ENCODE measurements at regions not wholly inside any gene's neighbourhood (a gene's known extent, or its start where the extent isn't known, plus 50 kb on each side); places are given as distances from the start of the nearest gene placed in this dataset.

DNA sequence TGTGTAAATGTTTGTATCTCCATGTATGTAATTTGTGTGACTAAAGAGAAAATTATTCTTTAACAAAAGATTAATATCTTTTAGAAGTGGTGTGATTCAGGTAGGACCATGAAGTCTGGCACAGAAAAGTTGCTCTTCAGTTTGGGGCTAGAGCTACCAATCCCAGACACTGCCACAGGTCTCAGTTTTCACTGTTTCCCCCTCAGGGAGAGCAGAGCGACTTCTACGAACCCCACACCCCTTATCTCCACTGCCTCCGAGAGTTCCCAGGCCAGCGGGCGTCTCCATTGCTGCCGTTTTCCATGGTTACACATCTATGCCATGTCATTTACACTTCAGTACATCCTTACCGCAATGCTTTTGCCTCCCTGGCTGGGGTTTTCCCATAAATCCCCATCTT is 93.0 kb upstream of the SMYD2 start:
- POLR2A ChIA-PET, result no interaction called here
- CTCF ChIA-PET, result interaction anchor here (1.3 kb wide), 1 partner anchor 9 kb away, joined by 3 read pairs; no protein-coding TSS in a partner anchor
- no peak for DNase-seq (ENCODE audit: extremely low spot score)
- TF ChIP-seq FOXM1 (IDR thresholded peaks at IDR 0.05; ENCODE audit: borderline replicate concordance) (no peak), PKNOX1 (IDR thresholded peaks at IDR 0.05) (no peak), HDGF (IDR thresholded peaks at IDR 0.05; ENCODE audit: borderline replicate concordance) (no peak), ELF4 (IDR thresholded peaks at IDR 0.05) (no peak), SUZ12 (IDR thresholded peaks at IDR 0.05) (no peak), NFRKB (IDR thresholded peaks at IDR 0.05) (no peak), L3MBTL2 (conservative IDR thresholded peaks at IDR 0.05) (no peak)

DNA sequence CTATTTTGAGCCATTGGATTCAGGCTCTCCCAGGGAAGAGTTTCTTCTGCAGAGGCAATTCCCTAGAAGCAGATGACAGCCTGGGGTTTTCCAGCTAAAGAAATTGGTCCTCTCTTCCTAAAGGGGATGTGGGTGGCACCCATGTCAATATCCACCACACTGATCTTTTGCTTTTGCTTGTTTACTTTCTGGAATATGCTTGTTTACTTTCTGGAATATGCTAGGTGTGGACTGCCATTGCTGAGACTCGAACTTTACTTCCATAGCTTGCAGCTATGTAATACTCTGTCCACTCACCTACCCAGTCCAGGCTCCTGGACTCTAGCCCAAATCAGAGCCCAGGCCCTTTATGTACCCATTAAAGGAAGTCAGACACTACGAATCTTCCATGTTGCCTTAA is 92.1 kb upstream of the SMYD2 start:
- ChIA-PET POLR2A (no interaction called here), CTCF (interaction anchor here (0.5 kb wide), 1 partner anchor 719 kb away, joined by 4 read pairs; no protein-coding TSS in a partner anchor)
- DNase-seq (ENCODE audit: extremely low spot score), result no peak
- TF ChIP-seq NFRKB (IDR thresholded peaks at IDR 0.05), result no peak
- TF ChIP-seq LEF1 (IDR thresholded peaks at IDR 0.05; ENCODE audit: borderline replicate concordance), result no peak
- no peak for TF ChIP-seq ZNF384 (IDR thresholded peaks at IDR 0.05)
- TF ChIP-seq ELF4 (IDR thresholded peaks at IDR 0.05), result no peak
- TF ChIP-seq CTBP1 (IDR thresholded peaks at IDR 0.05; ENCODE audit: borderline replicate concordance), result no peak
- no peak for TF ChIP-seq TARDBP (IDR thresholded peaks at IDR 0.05)
- TF ChIP-seq SP1 (IDR thresholded peaks at IDR 0.05), result no peak
- no peak for TF ChIP-seq L3MBTL2 (conservative IDR thresholded peaks at IDR 0.05)
- TF ChIP-seq HDGF (IDR thresholded peaks at IDR 0.05; ENCODE audit: borderline replicate concordance), result no peak
- TF ChIP-seq SUZ12 (IDR thresholded peaks at IDR 0.05), result no peak
- TF ChIP-seq FOXA1 (IDR thresholded peaks at IDR 0.05), result no peak
- no peak for TF ChIP-seq FOXK2 (IDR thresholded peaks at IDR 0.05)
- TF ChIP-seq BHLHE40 (IDR thresholded peaks at IDR 0.05; ENCODE audit: borderline replicate concordance), result no peak
- no peak for TF ChIP-seq ARNT (IDR thresholded peaks at IDR 0.05)
- TF ChIP-seq FOXM1 (IDR thresholded peaks at IDR 0.05; ENCODE audit: borderline replicate concordance), result no peak
- no peak for TF ChIP-seq PKNOX1 (IDR thresholded peaks at IDR 0.05)

GRCh38 chr1:214192825-214193643 is 87.9 kb upstream of the SMYD2 start:
- no peak for DNase-seq (ENCODE audit: extremely low spot score)
- TF ChIP-seq ZNF384 (IDR thresholded peaks at IDR 0.05) (no peak), L3MBTL2 (conservative IDR thresholded peaks at IDR 0.05) (no peak), ELF4 (IDR thresholded peaks at IDR 0.05) (no peak), CTBP1 (IDR thresholded peaks at IDR 0.05; ENCODE audit: borderline replicate concordance) (no peak), SUZ12 (IDR thresholded peaks at IDR 0.05) (no peak), SP1 (IDR thresholded peaks at IDR 0.05) (no peak), NFRKB (IDR thresholded peaks at IDR 0.05) (no peak), LEF1 (IDR thresholded peaks at IDR 0.05; ENCODE audit: borderline replicate concordance) (no peak), FOXM1 (IDR thresholded peaks at IDR 0.05; ENCODE audit: borderline replicate concordance) (no peak), ARNT (IDR thresholded peaks at IDR 0.05) (no peak), FOXA1 (IDR thresholded peaks at IDR 0.05) (no peak), FOXK2 (IDR thresholded peaks at IDR 0.05) (no peak), PKNOX1 (IDR thresholded peaks at IDR 0.05) (no peak), TARDBP (IDR thresholded peaks at IDR 0.05) (no peak), BHLHE40 (IDR thresholded peaks at IDR 0.05; ENCODE audit: borderline replicate concordance) (no peak), HDGF (IDR thresholded peaks at IDR 0.05; ENCODE audit: borderline replicate concordance) (no peak)
- ChIA-PET CTCF (no interaction called here), POLR2A (no interaction called here)

DNA sequence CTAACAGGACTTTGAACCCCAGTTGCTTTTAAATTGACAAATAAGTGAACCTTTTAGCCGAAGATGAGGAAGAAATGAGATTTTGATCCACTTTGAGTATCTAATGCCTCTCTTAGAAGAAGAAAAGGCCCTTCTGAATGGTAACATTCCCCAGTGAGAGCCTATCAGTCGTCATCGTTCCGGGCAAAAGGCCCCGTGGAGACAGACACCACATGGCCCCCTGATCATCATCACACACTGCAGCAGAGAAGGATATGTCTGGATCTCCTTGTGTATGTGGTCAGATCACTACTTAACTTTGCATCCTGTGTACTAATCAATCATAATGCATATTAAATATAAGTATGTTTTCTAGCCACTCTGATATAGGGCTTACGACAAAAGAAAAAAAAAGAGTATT is 87.3 kb upstream of the SMYD2 start:
- no peak for DNase-seq (ENCODE audit: extremely low spot score)
- CTCF ChIA-PET, result no interaction called here
- TF ChIP-seq BHLHE40 (IDR thresholded peaks at IDR 0.05; ENCODE audit: borderline replicate concordance), result no peak
- POLR2A ChIA-PET, result no interaction called here

GRCh38 chr1:214198571-214198970 is 82.4 kb upstream of the SMYD2 start:
- DNase-seq (ENCODE audit: extremely low spot score), result no peak
- ChIA-PET CTCF (interaction anchor here (1.7 kb wide), 1 partner anchor 134 kb away, joined by 5 read pairs; no protein-coding TSS in a partner anchor), POLR2A (no interaction called here)
- TF ChIP-seq TARDBP (IDR thresholded peaks at IDR 0.05) (no peak), BHLHE40 (IDR thresholded peaks at IDR 0.05; ENCODE audit: borderline replicate concordance) (no peak)

- CTCF ChIA-PET, result interaction anchor here (1.1 kb wide), 1 partner anchor 73 kb away, joined by 4 read pairs; no protein-coding TSS in a partner anchor
- POLR2A ChIA-PET, result no interaction called here
- DNase-seq (ENCODE audit: extremely low spot score), result no peak
- TF ChIP-seq TARDBP (IDR thresholded peaks at IDR 0.05) (no peak), SUZ12 (IDR thresholded peaks at IDR 0.05) (no peak), FOXK2 (IDR thresholded peaks at IDR 0.05) (no peak), FOXM1 (IDR thresholded peaks at IDR 0.05; ENCODE audit: borderline replicate concordance) (no peak), NFRKB (IDR thresholded peaks at IDR 0.05) (no peak), FOXA1 (IDR thresholded peaks at IDR 0.05) (no peak), PKNOX1 (IDR thresholded peaks at IDR 0.05) (no peak), CTBP1 (IDR thresholded peaks at IDR 0.05; ENCODE audit: borderline replicate concordance) (no peak), ARNT (IDR thresholded peaks at IDR 0.05) (no peak)
These were observed 81.4 kb upstream of the SMYD2 start for GRCh38 chr1:214199585-214199984.
